Breast epithelium (tissue), 4 donors: ENCODE measurements at regions not wholly inside any gene's neighbourhood (a gene's known extent, or its start where the extent isn't known, plus 50 kb on each side); places are given as distances from the start of the nearest gene placed in this dataset.

ENCODE experiments used
- DNase-seq, 2 donors: peaks; one replicate each; pipeline ENCODE4 v3.0.0-alpha.2; 2019; ENCODE audit warnings: low spot score in 2 of 2
- H3K27ac ChIP-seq, 2 donors: fragments of 200-600 bp; sonication (generic) in 1 of 2; one replicate each; pipeline ENCODE4 v1.5.1; 2016 to 2019; ENCODE audit warnings: mild to moderate bottlenecking in 1 of 2
- H3K27me3 ChIP-seq, 2 donors: fragments of 200-600 bp; sonication (generic) in 1 of 2; one replicate each; pipeline versions ENCODE4 v1.5.1 to v1.6.0; 2017 to 2019; ENCODE audit warnings: control low read depth in 1 of 2, mild to moderate bottlenecking in 1 of 2
- H3K36me3 ChIP-seq: fragments of 200-600 bp; one replicate; pipeline ENCODE4 v1.5.1; 2019
- H3K4me1 ChIP-seq, 2 donors: fragments of 200-600 bp; sonication (generic); one replicate each; pipeline ENCODE4 v1.5.1; 2016 to 2019; ENCODE audit warnings: control low read depth in 1 of 2
- H3K4me3 ChIP-seq, 3 donors: fragments of 200-600 bp; sonication (generic); 1 replicate in 2 of 3; 2 replicates in 1 of 3; pipeline ENCODE4 v1.5.1; 2016 to 2019; ENCODE audit warnings: mild to moderate bottlenecking in 3 of 3, moderate library complexity in 2 of 3
- H3K9me3 ChIP-seq, 2 donors: fragments of 200-600 bp; sonication (generic) in 1 of 2; one replicate each; pipeline ENCODE4 v1.5.1; 2016 to 2019; ENCODE audit warnings: control low read depth in 1 of 2
- CTCF ChIP-seq, 3 donors: fragments of 450-650 bp; IDR thresholded peaks; one replicate each; pipeline ENCODE4 v1.5.1; 2016 to 2017; ENCODE audit warnings: antibody characterized with exemption in 3 of 3, mild to moderate bottlenecking in 3 of 3, moderate library complexity in 3 of 3
- POLR2A ChIP-seq: fragments of 450-650 bp; IDR thresholded peaks from one replicate; pipeline ENCODE4 v1.6.1; 2016; ENCODE audit warnings: antibody characterized with exemption, mild to moderate bottlenecking, moderate library complexity
- POLR2AphosphoS5 ChIP-seq, 3 donors: sonication (generic); formaldehyde crosslinking; IDR thresholded peaks; one replicate each; pipeline ENCODE4 v1.6.1; 2017; ENCODE audit warnings: antibody characterized with exemption in 3 of 3
- intact Hi-C: fragments of 100-400 bp; cut with DNase I; formaldehyde crosslinking; loops from one replicate; pipeline ENCODE4 v1.15.1; 2023; ENCODE audit warnings: low total_unique reads

GRCh38 chr7:86970986-86971385 lies 88.5 kb downstream of the ELAPOR2 start:
- TF ChIP-seq POLR2AphosphoS5 (IDR thresholded peaks at IDR 0.05) (no peak), CTCF (IDR thresholded peaks at IDR 0.05) (no peak), POLR2A (no peak)
- H3K36me3 ChIP-seq = no peaks in the 10 kb centered on the region
- H3K4me3 ChIP-seq = no peak overlapping the region
- H3K4me1 ChIP-seq = no peaks in the 10 kb centered on the region
- intact Hi-C loops = no loop called here
- DNase-seq = no peak
- H3K9me3 ChIP-seq = no peaks in the 10 kb centered on the region
- H3K27me3 ChIP-seq = no peaks in the 10 kb centered on the region
- no peak overlapping the region for H3K27ac ChIP-seq

- Histone ChIP-seq H3K4me1 (no peaks in the 10 kb centered on the region), H3K27me3 (no peaks in the 10 kb centered on the region), H3K9me3 (no peaks in the 10 kb centered on the region), H3K36me3 (no peaks in the 10 kb centered on the region), H3K4me3 (no peak overlapping the region), H3K27ac (no peak overlapping the region)
- DNase-seq = no peak
- TF ChIP-seq CTCF (IDR thresholded peaks at IDR 0.05) (no peak), POLR2AphosphoS5 (IDR thresholded peaks at IDR 0.05) (no peak), POLR2A (no peak)
- intact Hi-C loops = no loop called here
These were observed 88.9 kb downstream of the ELAPOR2 start for GRCh38 chr7:86970547-86970946.

GRCh38 chr7:86969865-86970264 lies 89.6 kb downstream of the ELAPOR2 start:
- no peak for DNase-seq
- TF ChIP-seq POLR2AphosphoS5 (IDR thresholded peaks at IDR 0.05) (no peak), CTCF (IDR thresholded peaks at IDR 0.05) (no peak), POLR2A (no peak)
- Histone ChIP-seq H3K4me3 (no peak overlapping the region), H3K4me1 (no peaks in the 10 kb centered on the region), H3K36me3 (no peaks in the 10 kb centered on the region), H3K9me3 (no peaks in the 10 kb centered on the region), H3K27me3 (no peaks in the 10 kb centered on the region), H3K27ac (no peak overlapping the region)
- intact Hi-C loops = no loop called here

- intact Hi-C loops = no loop called here
- DNase-seq = no peak
- Histone ChIP-seq H3K4me1 (no peaks in the 10 kb centered on the region), H3K27ac (no peak overlapping the region), H3K36me3 (no peaks in the 10 kb centered on the region), H3K27me3 (no peaks in the 10 kb centered on the region), H3K4me3 (no peak overlapping the region), H3K9me3 (no peaks in the 10 kb centered on the region)
- TF ChIP-seq CTCF (IDR thresholded peaks at IDR 0.05) (no peak), POLR2AphosphoS5 (IDR thresholded peaks at IDR 0.05) (no peak), POLR2A (no peak)
These were observed 90.8 kb downstream of the ELAPOR2 start for GRCh38 chr7:86968618-86969017.

GRCh38 chr7:86966916-86967315 lies 92.5 kb downstream of the ELAPOR2 start:
- DNase-seq = no peak
- Histone ChIP-seq H3K9me3 (no peaks in the 10 kb centered on the region), H3K27me3 (no peaks in the 10 kb centered on the region), H3K27ac (no peak overlapping the region), H3K36me3 (no peaks in the 10 kb centered on the region), H3K4me3 (no peak overlapping the region), H3K4me1 (no peaks in the 10 kb centered on the region)
- no peak for TF ChIP-seq CTCF (IDR thresholded peaks at IDR 0.05)
- TF ChIP-seq POLR2AphosphoS5 (IDR thresholded peaks at IDR 0.05) = no peak
- no peak for TF ChIP-seq POLR2A
- intact Hi-C loops = no loop called here
